Loucy (cell line): ENCODE measurements at regions not wholly inside any gene's neighbourhood (a gene's known extent, or its start where the extent isn't known, plus 50 kb on each side); places are given as distances from the start of the nearest gene placed in this dataset.

Experiments used
- EZH2phosphoT487 ChIP-seq: fragments of 200-600 bp; IDR thresholded peaks from 2 replicates; pipeline ENCODE4 v1.6.1; 2018; ENCODE audit warnings: antibody characterized with exemption, mild to moderate bottlenecking, moderate library complexity, borderline replicate concordance
- TF ChIP-seq, protein P1 (sequence below): fragments of 200-600 bp; sonication (generic); conservative IDR thresholded peaks from 2 replicates; pipeline ENCODE4 v1.5.1; 2014; ENCODE audit warnings: mild to moderate bottlenecking, antibody characterized with exemption, low read length

GRCh38 chr1:220325306-220325995 is 53.2 kb upstream of the RAB3GAP2 start:
- TF ChIP-seq, protein P1, sequence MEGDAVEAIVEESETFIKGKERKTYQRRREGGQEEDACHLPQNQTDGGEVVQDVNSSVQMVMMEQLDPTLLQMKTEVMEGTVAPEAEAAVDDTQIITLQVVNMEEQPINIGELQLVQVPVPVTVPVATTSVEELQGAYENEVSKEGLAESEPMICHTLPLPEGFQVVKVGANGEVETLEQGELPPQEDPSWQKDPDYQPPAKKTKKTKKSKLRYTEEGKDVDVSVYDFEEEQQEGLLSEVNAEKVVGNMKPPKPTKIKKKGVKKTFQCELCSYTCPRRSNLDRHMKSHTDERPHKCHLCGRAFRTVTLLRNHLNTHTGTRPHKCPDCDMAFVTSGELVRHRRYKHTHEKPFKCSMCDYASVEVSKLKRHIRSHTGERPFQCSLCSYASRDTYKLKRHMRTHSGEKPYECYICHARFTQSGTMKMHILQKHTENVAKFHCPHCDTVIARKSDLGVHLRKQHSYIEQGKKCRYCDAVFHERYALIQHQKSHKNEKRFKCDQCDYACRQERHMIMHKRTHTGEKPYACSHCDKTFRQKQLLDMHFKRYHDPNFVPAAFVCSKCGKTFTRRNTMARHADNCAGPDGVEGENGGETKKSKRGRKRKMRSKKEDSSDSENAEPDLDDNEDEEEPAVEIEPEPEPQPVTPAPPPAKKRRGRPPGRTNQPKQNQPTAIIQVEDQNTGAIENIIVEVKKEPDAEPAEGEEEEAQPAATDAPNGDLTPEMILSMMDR: no peak
- TF ChIP-seq EZH2phosphoT487: no peak
